ENCODE measurements at regions not wholly inside any gene's neighbourhood (a gene's known extent, or its start where the extent isn't known, plus 50 kb on each side); places are given as distances from the start of the nearest gene placed in this dataset.

GRCh38 chr1:55904541-55904940, 674.8 kb downstream of the PLPP3 start:
- H3K36me3 ChIP-seq = no peaks in the 10 kb centered on the region
- H3K9me3 ChIP-seq = no peaks in the 10 kb centered on the region
- TF ChIP-seq POLR2AphosphoS5 (IDR thresholded peaks at IDR 0.05) = no peak
- TF ChIP-seq CTCF (IDR thresholded peaks at IDR 0.05) = no peak
- TF ChIP-seq EP300 (IDR thresholded peaks at IDR 0.05) = no peak
- TF ChIP-seq POLR2A (IDR thresholded peaks at IDR 0.05) = no peak
- WGBS = 94% methylated on average over 3 of the region's 3 CpGs
- no peaks in the 10 kb centered on the region for H3K27me3 ChIP-seq
- no peak for DNase-seq (ENCODE audit: low spot score in 2 of 2)
- H3K27ac ChIP-seq = no peak overlapping the region
- no peak overlapping the region for H3K4me3 ChIP-seq
- no peaks in the 10 kb centered on the region for H3K4me1 ChIP-seq

- WGBS = 79% methylated on average over 1 of the region's 1 CpG
- no peak overlapping the region for H3K27ac ChIP-seq
Observed at GRCh38 chr1:55898181-55898580, 681.2 kb downstream of the PLPP3 start.

GRCh38 chr1:55896210-55896609, 681.0 kb upstream of the USP24 start:
- 89% methylated on average over 5 of the region's 5 CpGs for WGBS
- TF ChIP-seq CTCF (IDR thresholded peaks at IDR 0.05) (no peak), POLR2AphosphoS5 (IDR thresholded peaks at IDR 0.05) (no peak), POLR2A (IDR thresholded peaks at IDR 0.05) (no peak), EP300 (IDR thresholded peaks at IDR 0.05) (no peak)
- H3K4me1 ChIP-seq = no peaks in the 10 kb centered on the region

More at GRCh38 chr1:55898181-55898580, 681.2 kb downstream of the PLPP3 start:
- Histone ChIP-seq H3K27me3 (no peaks in the 10 kb centered on the region), H3K36me3 (no peaks in the 10 kb centered on the region), H3K4me3 (no peak overlapping the region), H3K9me3 (no peaks in the 10 kb centered on the region), H3K4me1 (no peaks in the 10 kb centered on the region)
- TF ChIP-seq POLR2A (IDR thresholded peaks at IDR 0.05) = no peak
- no peak for TF ChIP-seq POLR2AphosphoS5 (IDR thresholded peaks at IDR 0.05)
- no peak for TF ChIP-seq EP300 (IDR thresholded peaks at IDR 0.05)
- no peak for TF ChIP-seq CTCF (IDR thresholded peaks at IDR 0.05)
- no peak for DNase-seq (ENCODE audit: low spot score in 2 of 2)

GRCh38 chr1:55894521-55894920, 679.4 kb upstream of the USP24 start:
- no peaks in the 10 kb centered on the region for H3K4me1 ChIP-seq
- H3K36me3 ChIP-seq = no peaks in the 10 kb centered on the region
- no peak for DNase-seq (ENCODE audit: low spot score in 2 of 2)
- no peak for TF ChIP-seq CTCF (IDR thresholded peaks at IDR 0.05)
- TF ChIP-seq POLR2A (IDR thresholded peaks at IDR 0.05) = no peak
- TF ChIP-seq EP300 (IDR thresholded peaks at IDR 0.05) = no peak
- TF ChIP-seq POLR2AphosphoS5 (IDR thresholded peaks at IDR 0.05) = no peak
- 75% methylated on average over 2 of the region's 2 CpGs for WGBS
- no peaks in the 10 kb centered on the region for H3K27me3 ChIP-seq
- no peaks in the 10 kb centered on the region for H3K9me3 ChIP-seq
- H3K4me3 ChIP-seq = no peak overlapping the region
- H3K27ac ChIP-seq = no peak overlapping the region

More at GRCh38 chr1:55896210-55896609, 681.0 kb upstream of the USP24 start:
- Histone ChIP-seq H3K27ac (no peak overlapping the region), H3K36me3 (no peaks in the 10 kb centered on the region), H3K27me3 (no peaks in the 10 kb centered on the region), H3K9me3 (no peaks in the 10 kb centered on the region), H3K4me3 (no peak overlapping the region)
- DNase-seq (ENCODE audit: low spot score in 2 of 2) = no peak

GRCh38 chr1:55893155-55893554, 678.0 kb upstream of the USP24 start:
- Histone ChIP-seq H3K4me3 (no peak overlapping the region), H3K27me3 (no peaks in the 10 kb centered on the region), H3K4me1 (no peaks in the 10 kb centered on the region), H3K9me3 (no peaks in the 10 kb centered on the region), H3K27ac (no peak overlapping the region), H3K36me3 (no peaks in the 10 kb centered on the region)
- 44% methylated on average over 2 of the region's 2 CpGs for WGBS
- TF ChIP-seq CTCF (IDR thresholded peaks at IDR 0.05) = no peak
- TF ChIP-seq EP300 (IDR thresholded peaks at IDR 0.05) = no peak
- no peak for TF ChIP-seq POLR2A (IDR thresholded peaks at IDR 0.05)
- no peak for TF ChIP-seq POLR2AphosphoS5 (IDR thresholded peaks at IDR 0.05)
- no peak for DNase-seq (ENCODE audit: low spot score in 2 of 2)

Data from suprapubic skin (tissue), 4 donors.